Esophagus muscularis mucosa (tissue), 4 donors: ENCODE measurements at regions not wholly inside any gene's neighbourhood (a gene's known extent, or its start where the extent isn't known, plus 50 kb on each side); places are given as distances from the start of the nearest gene placed in this dataset.

Experiments
- DNase-seq: peaks from one replicate; pipeline ENCODE4 v3.0.0-alpha.2; 2017; ENCODE audit errors: extremely low spot score
- H3K27ac ChIP-seq, 4 donors: fragments of 200-600 bp; sonication (generic); replicated peaks in 1 of 4; 1 replicate in 3 of 4; 2 replicates in 1 of 4; pipeline ENCODE4 v1.5.1; 2016 to 2019; ENCODE audit warnings: mild to moderate bottlenecking in 1 of 4
- H3K27me3 ChIP-seq, 4 donors: fragments of 200-600 bp; sonication (generic); one replicate each; pipeline versions ENCODE4 v1.5.1 to v1.6.0; 2016 to 2019
- H3K36me3 ChIP-seq, 4 donors: fragments of 200-600 bp; sonication (generic); one replicate each; pipeline ENCODE4 v1.5.1; 2016 to 2019
- H3K4me1 ChIP-seq, 4 donors: fragments of 200-600 bp; sonication (generic); one replicate each; pipeline ENCODE4 v1.5.1; 2016 to 2019
- H3K4me3 ChIP-seq, 4 donors: fragments of 200-600 bp; sonication (generic); 1 replicate in 2 of 4; 2 replicates in 2 of 4; pipeline ENCODE4 v1.5.1; 2016 to 2019; ENCODE audit warnings: mild to moderate bottlenecking in 4 of 4, moderate library complexity in 1 of 4
- H3K9me3 ChIP-seq, 4 donors: fragments of 200-600 bp; sonication (generic); 1 replicate in 3 of 4; 2 replicates in 1 of 4; pipeline ENCODE4 v1.5.1; 2016 to 2019
- EP300 ChIP-seq: sonication (generic); formaldehyde crosslinking; IDR thresholded peaks from one replicate; pipeline ENCODE4 v1.6.1; 2017; ENCODE audit warnings: antibody characterized with exemption
- POLR2A ChIP-seq: fragments of 450-650 bp; IDR thresholded peaks from one replicate; pipeline ENCODE4 v1.6.1; 2017; ENCODE audit warnings: antibody characterized with exemption, moderate library complexity, mild to moderate bottlenecking, low read depth
- POLR2AphosphoS5 ChIP-seq, 2 donors: sonication (generic); formaldehyde crosslinking; IDR thresholded peaks; one replicate each; pipeline ENCODE4 v1.6.1; 2017; ENCODE audit warnings: antibody characterized with exemption in 2 of 2
- WGBS: methylation state at CpG from one replicate; pipeline ENCODE4 v1.1.5; 2018; 5-methylcytosine and 5-hydroxymethylcytosine counted together
- intact Hi-C: fragments of 100-400 bp; cut with DNase I; formaldehyde crosslinking; loops from one replicate; pipeline ENCODE4 v1.15.1; 2023
- TF ChIP-seq, protein P1 (sequence below), 3 experiments: fragments of 200-600 bp in 2 of 3; fragments of 450-650 bp in 1 of 3; sonication (generic) in 2 of 3; IDR thresholded peaks; one replicate each; pipeline ENCODE4 v1.5.1; 2017 to 2019; ENCODE audit warnings: antibody characterized with exemption in 3 of 3, mild to moderate bottlenecking in 2 of 3, moderate library complexity in 1 of 3

DNA sequence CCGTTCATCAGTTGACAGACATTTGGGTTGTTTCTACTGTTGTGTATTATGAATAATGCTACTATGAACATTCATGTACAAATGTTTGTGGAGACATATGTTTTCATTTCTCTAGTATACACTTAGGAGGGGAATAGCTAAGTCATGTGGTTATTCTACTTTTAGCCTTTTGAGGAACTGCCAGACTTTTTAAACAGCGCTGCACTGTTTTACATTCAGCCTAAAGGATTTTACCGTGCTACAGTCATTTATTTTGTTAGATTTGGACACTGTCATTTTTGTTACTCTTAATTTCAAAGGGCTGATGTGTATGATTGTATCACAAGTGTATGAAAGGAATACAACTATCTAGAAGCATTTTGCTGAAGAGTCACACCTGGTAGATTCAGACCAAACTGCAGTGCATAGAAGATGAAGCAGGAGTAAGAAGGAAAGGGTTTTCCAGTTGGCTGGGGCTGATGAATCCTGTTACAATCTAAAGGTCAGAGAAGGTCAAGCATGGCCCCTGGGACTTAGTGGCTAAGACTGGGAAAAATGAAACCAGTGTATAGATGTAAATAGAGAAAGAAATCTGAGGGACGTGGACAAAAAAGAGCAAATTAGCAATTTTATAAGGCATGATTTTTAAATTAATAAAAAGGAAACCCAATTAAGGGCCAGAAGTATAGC is 509.7 kb downstream of the PSAT1 start:
- no peaks in the 10 kb centered on the region for H3K4me1 ChIP-seq
- 42% methylated on average over 4 of the region's 4 CpGs for WGBS
- H3K9me3 ChIP-seq = no peaks in the 10 kb centered on the region
- no peak overlapping the region for H3K27ac ChIP-seq
- no peak for TF ChIP-seq EP300
- no peak for TF ChIP-seq POLR2A
- TF ChIP-seq, protein P1, sequence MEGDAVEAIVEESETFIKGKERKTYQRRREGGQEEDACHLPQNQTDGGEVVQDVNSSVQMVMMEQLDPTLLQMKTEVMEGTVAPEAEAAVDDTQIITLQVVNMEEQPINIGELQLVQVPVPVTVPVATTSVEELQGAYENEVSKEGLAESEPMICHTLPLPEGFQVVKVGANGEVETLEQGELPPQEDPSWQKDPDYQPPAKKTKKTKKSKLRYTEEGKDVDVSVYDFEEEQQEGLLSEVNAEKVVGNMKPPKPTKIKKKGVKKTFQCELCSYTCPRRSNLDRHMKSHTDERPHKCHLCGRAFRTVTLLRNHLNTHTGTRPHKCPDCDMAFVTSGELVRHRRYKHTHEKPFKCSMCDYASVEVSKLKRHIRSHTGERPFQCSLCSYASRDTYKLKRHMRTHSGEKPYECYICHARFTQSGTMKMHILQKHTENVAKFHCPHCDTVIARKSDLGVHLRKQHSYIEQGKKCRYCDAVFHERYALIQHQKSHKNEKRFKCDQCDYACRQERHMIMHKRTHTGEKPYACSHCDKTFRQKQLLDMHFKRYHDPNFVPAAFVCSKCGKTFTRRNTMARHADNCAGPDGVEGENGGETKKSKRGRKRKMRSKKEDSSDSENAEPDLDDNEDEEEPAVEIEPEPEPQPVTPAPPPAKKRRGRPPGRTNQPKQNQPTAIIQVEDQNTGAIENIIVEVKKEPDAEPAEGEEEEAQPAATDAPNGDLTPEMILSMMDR (IDR thresholded peaks at IDR 0.05) = no peak
- TF ChIP-seq POLR2AphosphoS5 (IDR thresholded peaks at IDR 0.05) = no peak
- no peak overlapping the region for H3K4me3 ChIP-seq
- H3K27me3 ChIP-seq = no peaks in the 10 kb centered on the region
- intact Hi-C loops = no loop called here
- no peak for DNase-seq
- H3K36me3 ChIP-seq = no peaks in the 10 kb centered on the region

GRCh38 chr9:78807286-78807685 is 510.4 kb downstream of the PSAT1 start:
- no peaks in the 10 kb centered on the region for H3K9me3 ChIP-seq
- no peaks in the 10 kb centered on the region for H3K36me3 ChIP-seq
- TF ChIP-seq POLR2AphosphoS5 (IDR thresholded peaks at IDR 0.05) (no peak), POLR2A (no peak), EP300 (no peak)
- TF ChIP-seq, protein P1 (IDR thresholded peaks at IDR 0.05) = no peak
- H3K4me1 ChIP-seq = no peaks in the 10 kb centered on the region
- no peak overlapping the region for H3K27ac ChIP-seq
- H3K4me3 ChIP-seq = no peak overlapping the region
- no peak for DNase-seq
- intact Hi-C loops = no loop called here
- H3K27me3 ChIP-seq = no peaks in the 10 kb centered on the region
- WGBS = 85% methylated on average over 4 of the region's 4 CpGs

GRCh38 chr9:78808048-78808447 is 511.1 kb downstream of the PSAT1 start:
- Histone ChIP-seq H3K4me3 (no peak overlapping the region), H3K9me3 (no peaks in the 10 kb centered on the region), H3K4me1 (no peaks in the 10 kb centered on the region), H3K27ac (no peak overlapping the region), H3K36me3 (no peaks in the 10 kb centered on the region), H3K27me3 (no peaks in the 10 kb centered on the region)
- no peak for DNase-seq
- 82% methylated on average over 3 of the region's 3 CpGs for WGBS
- intact Hi-C loops = no loop called here
- TF ChIP-seq, protein P1 (IDR thresholded peaks at IDR 0.05) = no peak

DNA sequence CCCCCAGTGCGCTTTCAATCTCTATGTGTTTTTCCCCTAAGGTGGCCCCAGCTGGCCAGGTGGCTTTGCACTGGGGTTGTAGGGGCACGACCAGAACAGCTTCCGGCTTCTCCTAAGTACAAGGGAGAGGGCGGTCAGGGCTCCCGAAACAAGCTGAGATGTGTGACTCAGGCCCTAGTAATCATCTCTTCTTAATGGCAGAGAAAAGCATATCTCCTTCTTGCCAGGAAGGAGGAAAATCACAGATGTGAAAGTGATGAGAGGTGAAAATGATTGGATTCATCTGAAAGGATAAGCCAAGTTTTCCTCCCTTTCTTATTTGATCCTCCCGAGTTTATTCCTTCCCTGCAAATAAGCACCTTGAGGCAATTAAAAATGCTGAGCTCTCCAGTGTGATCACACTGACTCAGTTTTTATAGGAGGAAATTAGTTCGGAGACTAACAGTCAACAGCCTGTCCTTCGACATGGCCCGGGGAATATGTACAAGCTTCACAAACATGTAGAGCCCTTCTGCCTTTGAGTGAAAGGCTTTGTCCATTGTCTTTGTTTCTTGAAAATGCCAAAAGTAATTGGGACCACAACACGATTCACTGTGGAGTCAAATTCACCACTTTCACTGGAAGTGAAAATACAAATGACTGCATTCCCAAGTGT is 514.8 kb downstream of the PSAT1 start:
- WGBS = 80% methylated on average over 10 of the region's 10 CpGs
- Histone ChIP-seq H3K27me3 (no peaks in the 10 kb centered on the region), H3K36me3 (no peaks in the 10 kb centered on the region), H3K9me3 (peaks cover 0 to 5% (median 2%) of the 10 kb centered on the region in 4 donors), H3K4me1 (no peaks in the 10 kb centered on the region), H3K27ac (no peak overlapping the region), H3K4me3 (no peak overlapping the region)
- DNase-seq = no peak
- intact Hi-C loops = no loop called here
- TF ChIP-seq EP300 (no peak), POLR2A (no peak), POLR2AphosphoS5 (IDR thresholded peaks at IDR 0.05) (no peak)
- TF ChIP-seq, protein P1 (IDR thresholded peaks at IDR 0.05) = no peak

- WGBS = 95% methylated on average over 3 of the region's 3 CpGs
- no peaks in the 10 kb centered on the region for H3K36me3 ChIP-seq
- H3K27ac ChIP-seq = no peak overlapping the region
- TF ChIP-seq POLR2A (no peak), EP300 (no peak), POLR2AphosphoS5 (IDR thresholded peaks at IDR 0.05) (no peak)
- TF ChIP-seq, protein P1 (IDR thresholded peaks at IDR 0.05) = no peak
- no peak overlapping the region for H3K4me3 ChIP-seq
- DNase-seq = no peak
- intact Hi-C loops = no loop called here
- H3K9me3 ChIP-seq = peaks cover 0 to 5% (median 2%) of the 10 kb centered on the region in 4 donors
- H3K27me3 ChIP-seq = no peaks in the 10 kb centered on the region
- no peaks in the 10 kb centered on the region for H3K4me1 ChIP-seq
Measured at GRCh38 chr9:78812665-78813064, 515.7 kb downstream of the PSAT1 start.
